ENCODE measurements at regions not wholly inside any gene's neighbourhood (a gene's known extent, or its start where the extent isn't known, plus 50 kb on each side); places are given as distances from the start of the nearest gene placed in this dataset.

- no peak overlapping the region for H3K4me3 ChIP-seq
- H3K4me1 ChIP-seq = no peaks in the 10 kb centered on the region
- DNase-seq (ENCODE audit: low read depth in 1 of 2, low spot score in 1 of 2) (no peak), ATAC-seq (no peak), FAIRE-seq (no peak)
- 0 out of 3 replicates have a peak, but pooled peaks cover 7% of the 10 kb centered on the region for H3K9me3 ChIP-seq
- H3K27ac ChIP-seq = no peak overlapping the region
- ChIA-PET POLR2A (no interaction called here), CTCF (no interaction called here)
- no peak for TF ChIP-seq CHD4 (IDR thresholded peaks at IDR 0.05; ENCODE audit: borderline replicate concordance)
- no peak for TF ChIP-seq RCOR1 (IDR thresholded peaks at IDR 0.05; ENCODE audit: low read depth, low read length)
- TF ChIP-seq, protein P1, sequence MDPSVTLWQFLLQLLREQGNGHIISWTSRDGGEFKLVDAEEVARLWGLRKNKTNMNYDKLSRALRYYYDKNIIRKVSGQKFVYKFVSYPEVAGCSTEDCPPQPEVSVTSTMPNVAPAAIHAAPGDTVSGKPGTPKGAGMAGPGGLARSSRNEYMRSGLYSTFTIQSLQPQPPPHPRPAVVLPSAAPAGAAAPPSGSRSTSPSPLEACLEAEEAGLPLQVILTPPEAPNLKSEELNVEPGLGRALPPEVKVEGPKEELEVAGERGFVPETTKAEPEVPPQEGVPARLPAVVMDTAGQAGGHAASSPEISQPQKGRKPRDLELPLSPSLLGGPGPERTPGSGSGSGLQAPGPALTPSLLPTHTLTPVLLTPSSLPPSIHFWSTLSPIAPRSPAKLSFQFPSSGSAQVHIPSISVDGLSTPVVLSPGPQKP (IDR thresholded peaks at IDR 0.05; ENCODE audit: low read depth, low read length) = no peak
- TF ChIP-seq, protein P2, sequence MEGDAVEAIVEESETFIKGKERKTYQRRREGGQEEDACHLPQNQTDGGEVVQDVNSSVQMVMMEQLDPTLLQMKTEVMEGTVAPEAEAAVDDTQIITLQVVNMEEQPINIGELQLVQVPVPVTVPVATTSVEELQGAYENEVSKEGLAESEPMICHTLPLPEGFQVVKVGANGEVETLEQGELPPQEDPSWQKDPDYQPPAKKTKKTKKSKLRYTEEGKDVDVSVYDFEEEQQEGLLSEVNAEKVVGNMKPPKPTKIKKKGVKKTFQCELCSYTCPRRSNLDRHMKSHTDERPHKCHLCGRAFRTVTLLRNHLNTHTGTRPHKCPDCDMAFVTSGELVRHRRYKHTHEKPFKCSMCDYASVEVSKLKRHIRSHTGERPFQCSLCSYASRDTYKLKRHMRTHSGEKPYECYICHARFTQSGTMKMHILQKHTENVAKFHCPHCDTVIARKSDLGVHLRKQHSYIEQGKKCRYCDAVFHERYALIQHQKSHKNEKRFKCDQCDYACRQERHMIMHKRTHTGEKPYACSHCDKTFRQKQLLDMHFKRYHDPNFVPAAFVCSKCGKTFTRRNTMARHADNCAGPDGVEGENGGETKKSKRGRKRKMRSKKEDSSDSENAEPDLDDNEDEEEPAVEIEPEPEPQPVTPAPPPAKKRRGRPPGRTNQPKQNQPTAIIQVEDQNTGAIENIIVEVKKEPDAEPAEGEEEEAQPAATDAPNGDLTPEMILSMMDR (IDR thresholded peaks at IDR 0.05) = no peak
- TF ChIP-seq, protein P3, sequence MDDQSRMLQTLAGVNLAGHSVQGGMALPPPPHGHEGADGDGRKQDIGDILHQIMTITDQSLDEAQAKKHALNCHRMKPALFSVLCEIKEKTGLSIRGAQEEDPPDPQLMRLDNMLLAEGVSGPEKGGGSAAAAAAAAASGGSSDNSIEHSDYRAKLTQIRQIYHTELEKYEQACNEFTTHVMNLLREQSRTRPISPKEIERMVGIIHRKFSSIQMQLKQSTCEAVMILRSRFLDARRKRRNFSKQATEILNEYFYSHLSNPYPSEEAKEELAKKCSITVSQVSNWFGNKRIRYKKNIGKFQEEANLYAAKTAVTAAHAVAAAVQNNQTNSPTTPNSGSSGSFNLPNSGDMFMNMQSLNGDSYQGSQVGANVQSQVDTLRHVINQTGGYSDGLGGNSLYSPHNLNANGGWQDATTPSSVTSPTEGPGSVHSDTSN (IDR thresholded peaks at IDR 0.05) = no peak
- no peak for TF ChIP-seq EHMT2 (IDR thresholded peaks at IDR 0.05; ENCODE audit: low read depth)
- no peak for TF ChIP-seq RARB (CRISPR knock-in tag; IDR thresholded peaks at IDR 0.05)
- TF ChIP-seq RFX5 (IDR thresholded peaks at IDR 0.05) = no peak
- no peak for TF ChIP-seq SREBF2 (IDR thresholded peaks at IDR 0.05)
- no peak for TF ChIP-seq MAX (IDR thresholded peaks at IDR 0.05)
- no peak for TF ChIP-seq FOSL2 (IDR thresholded peaks at IDR 0.05)
- TF ChIP-seq FOSL2 (CRISPR knock-in tag; IDR thresholded peaks at IDR 0.05) = no peak
- TF ChIP-seq ZC3H11A (IDR thresholded peaks at IDR 0.05) = no peak
- TF ChIP-seq ZFP36 (IDR thresholded peaks at IDR 0.05; ENCODE audit: borderline replicate concordance, partially characterized antibody) = no peak
- TF ChIP-seq CHD2 (IDR thresholded peaks at IDR 0.05; ENCODE audit: low read length, partially characterized antibody) = no peak
- TF ChIP-seq, protein P4, sequence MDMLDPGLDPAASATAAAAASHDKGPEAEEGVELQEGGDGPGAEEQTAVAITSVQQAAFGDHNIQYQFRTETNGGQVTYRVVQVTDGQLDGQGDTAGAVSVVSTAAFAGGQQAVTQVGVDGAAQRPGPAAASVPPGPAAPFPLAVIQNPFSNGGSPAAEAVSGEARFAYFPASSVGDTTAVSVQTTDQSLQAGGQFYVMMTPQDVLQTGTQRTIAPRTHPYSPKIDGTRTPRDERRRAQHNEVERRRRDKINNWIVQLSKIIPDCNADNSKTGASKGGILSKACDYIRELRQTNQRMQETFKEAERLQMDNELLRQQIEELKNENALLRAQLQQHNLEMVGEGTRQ (IDR thresholded peaks at IDR 0.05) = no peak
- TF ChIP-seq POLR2A (IDR thresholded peaks at IDR 0.05; ENCODE audit: low read length) = no peak
- TF ChIP-seq PHF8 (IDR thresholded peaks at IDR 0.05; ENCODE audit: borderline replicate concordance, low read depth) = no peak
- no peak for TF ChIP-seq RAD21 (conservative IDR thresholded peaks at IDR 0.05 in 1 of 2, IDR thresholded peaks at IDR 0.05 in 1 of 2)
- TF ChIP-seq EP300 (IDR thresholded peaks at IDR 0.05) = no peak
- WGBS (ENCODE audit: missing lambda C conversion rate) = 32% methylated on average over 11 of the region's 11 CpGs
- no peak overlapping the region for H3K4me2 ChIP-seq
These were observed 104.4 kb upstream of the SOX11 start for GRCh38 chr2:5587766-5588165.

- DNase-seq (ENCODE audit: low read depth in 1 of 2, low spot score in 1 of 2) (no peak), FAIRE-seq (no peak), ATAC-seq (no peak)
- H3K4me2 ChIP-seq = no peak overlapping the region
- no peak for TF ChIP-seq BCL3 (IDR thresholded peaks at IDR 0.05)
- TF ChIP-seq RFX5 (IDR thresholded peaks at IDR 0.05) = no peak
- TF ChIP-seq HOXA7 (CRISPR knock-in tag; IDR thresholded peaks at IDR 0.05) = no peak
- no peak for TF ChIP-seq CEBPB (IDR thresholded peaks at IDR 0.05)
- TF ChIP-seq HEYL (CRISPR knock-in tag; IDR thresholded peaks at IDR 0.05) = no peak
- TF ChIP-seq JUNB (IDR thresholded peaks at IDR 0.05) = no peak
- TF ChIP-seq TP53 (CRISPR knock-in tag; IDR thresholded peaks at IDR 0.05) = no peak
- TF ChIP-seq KDM5A (IDR thresholded peaks at IDR 0.05) = no peak
- TF ChIP-seq HES2 (IDR thresholded peaks at IDR 0.05) = no peak
- TF ChIP-seq GATA3 (IDR thresholded peaks at IDR 0.05; ENCODE audit: borderline replicate concordance) = no peak
- no peak for TF ChIP-seq EP300 (IDR thresholded peaks at IDR 0.05)
- no peak for TF ChIP-seq FOSB (CRISPR knock-in tag; IDR thresholded peaks at IDR 0.05)
- TF ChIP-seq SMC3 (IDR thresholded peaks at IDR 0.05) = no peak
- TF ChIP-seq, protein P5, sequence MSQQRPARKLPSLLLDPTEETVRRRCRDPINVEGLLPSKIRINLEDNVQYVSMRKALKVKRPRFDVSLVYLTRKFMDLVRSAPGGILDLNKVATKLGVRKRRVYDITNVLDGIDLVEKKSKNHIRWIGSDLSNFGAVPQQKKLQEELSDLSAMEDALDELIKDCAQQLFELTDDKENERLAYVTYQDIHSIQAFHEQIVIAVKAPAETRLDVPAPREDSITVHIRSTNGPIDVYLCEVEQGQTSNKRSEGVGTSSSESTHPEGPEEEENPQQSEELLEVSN (IDR thresholded peaks at IDR 0.05; ENCODE audit: borderline replicate concordance, low read depth) = no peak
- TF ChIP-seq ZC3H11A (IDR thresholded peaks at IDR 0.05) = no peak
- TF ChIP-seq RCOR1 (IDR thresholded peaks at IDR 0.05; ENCODE audit: low read depth, low read length) = no peak
- peaks cover 7% of the 10 kb centered on the region; the same call in 1 of the 3 replicates for H3K9me3 ChIP-seq
- ChIA-PET CTCF (no interaction called here), POLR2A (no interaction called here)
- WGBS (ENCODE audit: missing lambda C conversion rate) = 0% methylated on average over 1 of the region's 1 CpG
- no peaks in the 10 kb centered on the region for H3K4me1 ChIP-seq
- H3K4me3 ChIP-seq = no peak overlapping the region
- H3K27ac ChIP-seq = no peak overlapping the region
These were observed 103.6 kb upstream of the SOX11 start for GRCh38 chr2:5588601-5589000.
